GM12878 (cell line): ENCODE measurements at regions not wholly inside any gene's neighbourhood (a gene's known extent, or its start where the extent isn't known, plus 50 kb on each side); places are given as distances from the start of the nearest gene placed in this dataset.

ENCODE experiments used
- ATAC-seq: fragments of 200-7000 bp; cut with Tn5 transposase; 3 replicates; pipeline ENCODE4 v1.9.1; 2020; ENCODE audit warnings: mild to moderate bottlenecking, moderate library complexity
- BruUV-seq: library from RNA; stranded (reverse); fragments of 400-500 nt; replicated peaks from 2 replicates; lab custom pipeline; 2021; lab: Mats Ljungman, UMichigan
- CTCF ChIA-PET: fragments of 300-600 bp; sonication (Branson Sonifier 250); formaldehyde crosslinking; extraction: SDS; loops from one replicate; lab custom pipeline; 2021; ENCODE audit warnings: inconsistent platforms; lab: Yijun Ruan, JAX
- POLR2A ChIA-PET: fragments of 350-600 bp; formaldehyde crosslinking; extraction: SDS; loops from one replicate; lab custom pipeline; 2021; ENCODE audit warnings: inconsistent platforms; lab: Charles Lee
- RAD21 ChIA-PET: fragments of 300-600 bp; sonication (Branson Sonifier 250); formaldehyde crosslinking; loops from one replicate; lab custom pipeline; 2023; ENCODE audit warnings: antibody characterized with exemption; ENCODE audit not compliant: unreplicated experiment; lab: Charles Lee
- SMC1A ChIA-PET: fragments of 300-600 bp; sonication (Branson Sonifier 250); formaldehyde crosslinking; loops from one replicate; lab custom pipeline; 2023; ENCODE audit not compliant: unreplicated experiment, uncharacterized antibody; lab: Charles Lee
- DNase-seq: peaks from one replicate; pipeline ENCODE4 v3.0.0-alpha.2; 2011; ENCODE audit warnings: low read depth, low spot score
- FAIRE-seq: peaks from 3 replicates; lab custom pipeline; 2011; peaks lifted over from hg19 to GRCh38; lab: Jason Lieb, UNC
- H2AFZ ChIP-seq: 2 replicates; pipeline ENCODE4 v1.6.0; 2011; ENCODE audit warnings: low read depth, low read length, control low read depth; ENCODE audit not compliant: control insufficient read depth
- H3K27ac ChIP-seq: 2 replicates; pipeline ENCODE4 v1.5.1; 2011; ENCODE audit warnings: control low read depth; ENCODE audit not compliant: control insufficient read depth, insufficient read depth
- H3K27me3 ChIP-seq, 2 experiments: replicated peaks in 1 of 2; 2 replicates each; pipeline versions ENCODE4 v1.6.0 to v1.6.1; 2011; ENCODE audit warnings: low read length in 1 of 2; ENCODE audit not compliant: control insufficient read depth in 2 of 2, insufficient read depth in 2 of 2
- H3K36me3 ChIP-seq, 2 experiments: 2 replicates each; pipeline ENCODE4 v1.5.1; 2011; ENCODE audit warnings: low read length in 1 of 2; ENCODE audit not compliant: control insufficient read depth in 2 of 2, insufficient read depth in 2 of 2
- H3K4me1 ChIP-seq: 2 replicates; pipeline ENCODE4 v1.6.1; 2011; ENCODE audit warnings: mild to moderate bottlenecking, low read length, moderate library complexity, mixed read lengths; ENCODE audit not compliant: control insufficient read depth, insufficient read depth
- H3K4me2 ChIP-seq: 2 replicates; pipeline ENCODE4 v1.6.0; 2011; ENCODE audit warnings: control low read depth; ENCODE audit not compliant: control insufficient read depth, insufficient read depth
- H3K4me3 ChIP-seq: fragments of 200-600 bp; sonication (generic); 2 replicates; pipeline ENCODE4 v1.5.1; 2016
- H3K79me2 ChIP-seq: 2 replicates; pipeline ENCODE4 v1.6.0; 2011; ENCODE audit warnings: low read length; ENCODE audit not compliant: control insufficient read depth, insufficient read depth
- H3K9ac ChIP-seq: 2 replicates; pipeline ENCODE4 v1.8.0; 2011; ENCODE audit warnings: low read length, control low read depth, mixed read lengths; ENCODE audit not compliant: control insufficient read depth, insufficient read depth
- H3K9me3 ChIP-seq: replicated peaks from 3 replicates; pipeline ENCODE4 v1.5.1; 2011; ENCODE audit warnings: mild to moderate bottlenecking, low read length; ENCODE audit not compliant: control insufficient read depth, insufficient read depth
- H4K20me1 ChIP-seq: 2 replicates; pipeline ENCODE4 v1.6.0; 2011; ENCODE audit not compliant: control insufficient read depth, insufficient read depth
- E4F1 ChIP-seq: fragments of 450-650 bp; IDR thresholded peaks from 2 replicates; pipeline ENCODE4 v1.6.1; 2018; ENCODE audit warnings: borderline replicate concordance, mild to moderate bottlenecking; ENCODE audit not compliant: partially characterized antibody
- EZH2 ChIP-seq: IDR thresholded peaks from 2 replicates; pipeline ENCODE4 v1.6.1; 2012; ENCODE audit warnings: low read depth, mild to moderate bottlenecking, control low read depth, inconsistent platforms, low read length, borderline replicate concordance; ENCODE audit not compliant: control insufficient read depth
- FOXK2 ChIP-seq: fragments of 450-650 bp; IDR thresholded peaks from 2 replicates; pipeline ENCODE4 v1.6.1; 2017; ENCODE audit warnings: mild to moderate bottlenecking, moderate library complexity
- GABPA ChIP-seq: IDR thresholded peaks from 2 replicates; pipeline ENCODE4 v1.6.1; 2014; ENCODE audit warnings: antibody characterized with exemption, low read depth, mild to moderate bottlenecking, inconsistent platforms
- HSF1 ChIP-seq: fragments of 150-350 bp; IDR thresholded peaks from 2 replicates; pipeline ENCODE4 v1.6.1; 2014; ENCODE audit warnings: mild to moderate bottlenecking, low read depth, low read length
- MTA3 ChIP-seq: IDR thresholded peaks from 2 replicates; pipeline ENCODE4 v1.6.1; 2012; ENCODE audit warnings: low read length, inconsistent platforms, borderline replicate concordance
- NFYB ChIP-seq: IDR thresholded peaks from 2 replicates; pipeline ENCODE4 v1.6.1; 2011; ENCODE audit warnings: low read depth, mild to moderate bottlenecking, low read length, improper control_type of control experiment, moderate library complexity; ENCODE audit not compliant: insufficient read depth
- PML ChIP-seq: IDR thresholded peaks from 2 replicates; pipeline ENCODE4 v1.6.1; 2012; ENCODE audit warnings: low read length, inconsistent platforms
- POLR2AphosphoS5 ChIP-seq: IDR thresholded peaks from 2 replicates; pipeline ENCODE4 v1.6.1; 2011; ENCODE audit warnings: mild to moderate bottlenecking, low read length, inconsistent platforms
- RFX5 ChIP-seq: IDR thresholded peaks from 2 replicates; pipeline ENCODE4 v1.6.1; 2011; ENCODE audit warnings: low read depth, low read length, improper control_type of control experiment
- SP1 ChIP-seq: IDR thresholded peaks from one replicate; pipeline ENCODE4 v1.6.1; 2011; ENCODE audit warnings: low read depth, low read length
- WGBS: methylation state at CpG from one replicate; pipeline ENCODE4 v1.1.6; 2016; ENCODE audit warnings: low lambda C conversion rate; ENCODE audit not compliant: insufficient replicate concordance, insufficient coverage; ENCODE audit errors: missing lambda C conversion rate; 5-methylcytosine and 5-hydroxymethylcytosine counted together
- in situ Hi-C: fragments of 300-500 bp; cut with MboI; formaldehyde crosslinking; loops from 9 replicates; pipeline ENCODE4 v1.14.3; 2018; ENCODE audit warnings: mixed read lengths
- intact Hi-C: fragments of 100-400 bp; cut with micrococcal nuclease; formaldehyde crosslinking; loops from one replicate; pipeline ENCODE4 v1.14.2; 2022; ENCODE audit not compliant: unreplicated experiment
- TF ChIP-seq, protein P1 (sequence below): IDR thresholded peaks from 2 replicates; pipeline ENCODE4 v1.6.1; 2012; ENCODE audit warnings: mild to moderate bottlenecking, low read depth, low read length

DNA sequence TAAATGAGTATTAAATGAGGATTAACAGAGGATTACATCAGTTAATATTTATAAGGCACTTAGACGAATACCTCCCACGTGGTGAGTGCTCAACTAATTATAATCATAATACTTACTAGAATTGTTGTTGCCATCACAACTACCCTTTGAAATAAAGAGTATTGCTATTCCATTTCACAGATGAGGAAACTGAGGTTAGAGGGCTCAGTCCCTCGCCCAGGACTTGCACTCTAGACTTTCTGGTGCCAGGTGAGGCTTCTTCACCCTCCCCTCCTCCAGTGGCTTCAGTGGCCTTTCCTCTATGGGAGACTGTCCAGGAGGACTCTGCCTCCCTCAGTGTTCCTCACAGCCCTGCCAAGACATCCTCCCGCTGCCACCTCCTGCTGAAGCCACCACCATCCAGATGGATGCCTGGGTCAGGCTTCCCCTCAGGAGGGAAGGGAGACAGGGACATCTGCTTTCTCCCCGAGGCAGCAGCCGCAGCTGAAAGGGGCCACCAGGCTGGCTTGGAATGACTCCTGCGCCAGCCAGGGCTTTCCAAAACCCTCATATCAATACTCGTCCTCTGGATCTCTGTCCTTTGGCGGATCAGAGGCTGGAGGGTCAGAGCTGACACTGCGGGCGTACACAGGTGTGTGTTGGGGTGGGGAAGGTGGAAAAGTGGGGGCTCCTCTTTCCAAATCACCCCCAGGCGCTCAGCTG lies 580.1 kb downstream of the BUD13 start (continued):
- TF ChIP-seq HSF1: no peak

GRCh38 chr11:116190861-116191260 lies 581.9 kb downstream of the BUD13 start:
- Histone ChIP-seq H3K9me3 (no peaks in the 10 kb centered on the region), H3K4me3 (no peak overlapping the region), H3K79me2 (no peaks in the 10 kb centered on the region), H3K27me3 (peaks cover 7 to 9% of the 10 kb centered on the region in 2 experiments), H3K9ac (no peak overlapping the region), H3K4me1 (no peaks in the 10 kb centered on the region), H4K20me1 (no peaks in the 10 kb centered on the region), H2AFZ (no peak overlapping the region), H3K4me2 (no peak overlapping the region), H3K36me3 (no peaks in the 10 kb centered on the region), H3K27ac (no peak overlapping the region)
- SMC1A ChIA-PET: no interaction called here
- no peak for ATAC-seq
- CTCF ChIA-PET: no interaction called here
- intact Hi-C loops: no loop called here
- RAD21 ChIA-PET: no interaction called here
- in situ Hi-C loops: no loop called here
- no peak for FAIRE-seq
- WGBS: 29% methylated on average over 3 of the region's 3 CpGs
- DNase-seq: no peak
- TF ChIP-seq NFYB (no peak), MTA3 (no peak), FOXK2 (no peak), GABPA (no peak), SP1 (no peak), E4F1 (no peak), RFX5 (no peak), PML (no peak), EZH2 (no peak), POLR2AphosphoS5 (no peak)
- TF ChIP-seq, protein P1, sequence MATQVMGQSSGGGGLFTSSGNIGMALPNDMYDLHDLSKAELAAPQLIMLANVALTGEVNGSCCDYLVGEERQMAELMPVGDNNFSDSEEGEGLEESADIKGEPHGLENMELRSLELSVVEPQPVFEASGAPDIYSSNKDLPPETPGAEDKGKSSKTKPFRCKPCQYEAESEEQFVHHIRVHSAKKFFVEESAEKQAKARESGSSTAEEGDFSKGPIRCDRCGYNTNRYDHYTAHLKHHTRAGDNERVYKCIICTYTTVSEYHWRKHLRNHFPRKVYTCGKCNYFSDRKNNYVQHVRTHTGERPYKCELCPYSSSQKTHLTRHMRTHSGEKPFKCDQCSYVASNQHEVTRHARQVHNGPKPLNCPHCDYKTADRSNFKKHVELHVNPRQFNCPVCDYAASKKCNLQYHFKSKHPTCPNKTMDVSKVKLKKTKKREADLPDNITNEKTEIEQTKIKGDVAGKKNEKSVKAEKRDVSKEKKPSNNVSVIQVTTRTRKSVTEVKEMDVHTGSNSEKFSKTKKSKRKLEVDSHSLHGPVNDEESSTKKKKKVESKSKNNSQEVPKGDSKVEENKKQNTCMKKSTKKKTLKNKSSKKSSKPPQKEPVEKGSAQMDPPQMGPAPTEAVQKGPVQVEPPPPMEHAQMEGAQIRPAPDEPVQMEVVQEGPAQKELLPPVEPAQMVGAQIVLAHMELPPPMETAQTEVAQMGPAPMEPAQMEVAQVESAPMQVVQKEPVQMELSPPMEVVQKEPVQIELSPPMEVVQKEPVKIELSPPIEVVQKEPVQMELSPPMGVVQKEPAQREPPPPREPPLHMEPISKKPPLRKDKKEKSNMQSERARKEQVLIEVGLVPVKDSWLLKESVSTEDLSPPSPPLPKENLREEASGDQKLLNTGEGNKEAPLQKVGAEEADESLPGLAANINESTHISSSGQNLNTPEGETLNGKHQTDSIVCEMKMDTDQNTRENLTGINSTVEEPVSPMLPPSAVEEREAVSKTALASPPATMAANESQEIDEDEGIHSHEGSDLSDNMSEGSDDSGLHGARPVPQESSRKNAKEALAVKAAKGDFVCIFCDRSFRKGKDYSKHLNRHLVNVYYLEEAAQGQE: no peak
- POLR2A ChIA-PET: no interaction called here
- BruUV-seq: no TSS peak
